Ramos (cell line): ENCODE measurements at regions not wholly inside any gene's neighbourhood (a gene's known extent, or its start where the extent isn't known, plus 50 kb on each side); places are given as distances from the start of the nearest gene placed in this dataset.

Experiments used
- in situ Hi-C: fragments of 300-500 bp; cut with MboI; formaldehyde crosslinking; loops from one replicate; pipeline ENCODE4 v1.14.3; 2022; ENCODE audit warnings: low sequenced_read_pairs; ENCODE audit not compliant: unreplicated experiment

- in situ Hi-C loops, result no loop called here
Observed at GRCh38 chr11:79762279-79762921, 321.6 kb upstream of the TENM4 start.

- in situ Hi-C loops, result no loop called here
Observed at GRCh38 chr11:79758325-79758724, 317.5 kb upstream of the TENM4 start.

GRCh38 chr11:79747406-79747805 is 306.6 kb upstream of the TENM4 start:
- in situ Hi-C loops, result no loop called here

GRCh38 chr11:79744941-79745340 is 304.1 kb upstream of the TENM4 start:
- in situ Hi-C loops, result no loop called here

GRCh38 chr11:79742176-79742575 is 301.3 kb upstream of the TENM4 start:
- in situ Hi-C loops, result no loop called here

- in situ Hi-C loops, result no loop called here
Observed at GRCh38 chr11:79739591-79739990, 298.8 kb upstream of the TENM4 start.

GRCh38 chr11:79727221-79727620 is 286.4 kb upstream of the TENM4 start:
- in situ Hi-C loops, result no loop called here

- in situ Hi-C loops, result no loop called here
Observed at GRCh38 chr11:79720115-79720514, 279.3 kb upstream of the TENM4 start.

- in situ Hi-C loops, result no loop called here
Observed at GRCh38 chr11:79708319-79708932, 267.6 kb upstream of the TENM4 start.

GRCh38 chr11:79705648-79706047 is 264.8 kb upstream of the TENM4 start:
- in situ Hi-C loops, result no loop called here

- in situ Hi-C loops, result no loop called here
Observed at GRCh38 chr11:79702303-79702702, 261.5 kb upstream of the TENM4 start.

GRCh38 chr11:79699246-79699645 is 258.4 kb upstream of the TENM4 start:
- in situ Hi-C loops, result no loop called here

- in situ Hi-C loops, result no loop called here
Observed at GRCh38 chr11:79697905-79698304, 257.1 kb upstream of the TENM4 start.

- in situ Hi-C loops, result no loop called here
Observed at GRCh38 chr11:79694368-79694767, 253.5 kb upstream of the TENM4 start.

GRCh38 chr11:79691445-79691844 is 250.6 kb upstream of the TENM4 start:
- in situ Hi-C loops, result no loop called here

GRCh38 chr11:79686703-79687419 is 246.0 kb upstream of the TENM4 start:
- in situ Hi-C loops, result no loop called here

GRCh38 chr11:79683930-79684329 is 243.1 kb upstream of the TENM4 start:
- in situ Hi-C loops, result no loop called here

GRCh38 chr11:79678780-79679452 is 238.1 kb upstream of the TENM4 start:
- in situ Hi-C loops, result no loop called here

GRCh38 chr11:79676396-79676795 is 235.6 kb upstream of the TENM4 start:
- in situ Hi-C loops, result no loop called here

GRCh38 chr11:79675081-79675480 is 234.3 kb upstream of the TENM4 start:
- in situ Hi-C loops, result no loop called here

- in situ Hi-C loops, result no loop called here
Observed at GRCh38 chr11:79672786-79673185, 232.0 kb upstream of the TENM4 start.
